ENCODE measurements at regions not wholly inside any gene's neighbourhood (a gene's known extent, or its start where the extent isn't known, plus 50 kb on each side); places are given as distances from the start of the nearest gene placed in this dataset.
A peak's percentile ranks its signal among the peaks of the same experiment; 100 is the strongest.
"Not testable (repeated sequence)": the region's sequence is repeated elsewhere in the genome, so short reads cannot be mapped to it uniquely, and the experiment has no call there.

GRCh38 chr1:93757256-93758036, 75.8 kb upstream of the BCAR3 start:
- Histone ChIP-seq H3K4me1 (replicated peaks) (no peaks in the 10 kb centered on the region), H3K36me3 (no peaks in the 10 kb centered on the region), H3K27ac (no peak overlapping the region), H3K4me3 (no peak overlapping the region), H3K27me3 (replicated peaks; ENCODE audit: insufficient read depth) (no peaks in the 10 kb centered on the region), H3K9me3 (no peaks in the 10 kb centered on the region)
- intact Hi-C loops (cut with DNase I): no loop called here
- no peak for TF ChIP-seq POLR2A (IDR thresholded peaks at IDR 0.05)
- no peak for DNase-seq (ENCODE audit: low spot score)
- 94% methylated on average over 8 of the region's 8 CpGs for WGBS

- DNase-seq (ENCODE audit: low spot score): no peak
- no peak for TF ChIP-seq POLR2AphosphoS5 (IDR thresholded peaks at IDR 0.05)
- TF ChIP-seq POLR2A (IDR thresholded peaks at IDR 0.05): no peak
- no peak for TF ChIP-seq CTCF (IDR thresholded peaks at IDR 0.05)
- Histone ChIP-seq H3K4me3 (no peak overlapping the region), H3K36me3 (no peaks in the 10 kb centered on the region), H3K4me1 (replicated peaks) (no peaks in the 10 kb centered on the region), H3K9me3 (no peaks in the 10 kb centered on the region), H3K27ac (no peak overlapping the region), H3K27me3 (replicated peaks; ENCODE audit: insufficient read depth) (no peaks in the 10 kb centered on the region)
- intact Hi-C loops (cut with DNase I): no loop called here
These were observed 75.0 kb upstream of the BCAR3 start for GRCh38 chr1:93756657-93757056.

GRCh38 chr1:93755251-93755715, 73.6 kb upstream of the BCAR3 start:
- H3K9me3 ChIP-seq; H3K4me3 ChIP-seq; H3K27ac ChIP-seq; H3K36me3 ChIP-seq; DNase-seq (ENCODE audit: low spot score); H3K4me1 ChIP-seq (replicated peaks); intact Hi-C loops (cut with DNase I); H3K27me3 ChIP-seq (replicated peaks; ENCODE audit: insufficient read depth): not testable (repeated sequence)

- Histone ChIP-seq H3K27me3 (replicated peaks; ENCODE audit: insufficient read depth) (no peaks in the 10 kb centered on the region), H3K36me3 (no peaks in the 10 kb centered on the region), H3K4me3 (no peak overlapping the region), H3K4me1 (replicated peaks) (no peaks in the 10 kb centered on the region), H3K9me3 (no peaks in the 10 kb centered on the region), H3K27ac (no peak overlapping the region)
- 56% methylated on average over 6 of the region's 6 CpGs for WGBS
- DNase-seq (ENCODE audit: low spot score): no peak
- TF ChIP-seq POLR2A (IDR thresholded peaks at IDR 0.05) (no peak), POLR2AphosphoS5 (IDR thresholded peaks at IDR 0.05) (no peak), CTCF (IDR thresholded peaks at IDR 0.05) (no peak)
- intact Hi-C loops (cut with DNase I): no loop called here
These were observed 72.4 kb upstream of the BCAR3 start for GRCh38 chr1:93753791-93754763.

GRCh38 chr1:93751377-93752250, 70.0 kb upstream of the BCAR3 start:
- Histone ChIP-seq H3K4me3 (no peak overlapping the region), H3K4me1 (replicated peaks) (no peaks in the 10 kb centered on the region)
- DNase-seq (ENCODE audit: low spot score): peak; percentile 26

More at GRCh38 chr1:93751377-93752250, 70.0 kb upstream of the BCAR3 start:
- no peak overlapping the region for H3K27ac ChIP-seq
- WGBS: 49% methylated on average over 6 of the region's 6 CpGs
- no peaks in the 10 kb centered on the region for H3K9me3 ChIP-seq
- no peaks in the 10 kb centered on the region for H3K27me3 ChIP-seq (replicated peaks; ENCODE audit: insufficient read depth)
- no peak for TF ChIP-seq POLR2AphosphoS5 (IDR thresholded peaks at IDR 0.05)
- no peak for TF ChIP-seq CTCF (IDR thresholded peaks at IDR 0.05)
- no peak for TF ChIP-seq POLR2A (IDR thresholded peaks at IDR 0.05)
- intact Hi-C loops (cut with DNase I): no loop called here
- H3K36me3 ChIP-seq: no peaks in the 10 kb centered on the region
